Colonic mucosa (tissue), 4 donors: ENCODE measurements at regions not wholly inside any gene's neighbourhood (a gene's known extent, or its start where the extent isn't known, plus 50 kb on each side); places are given as distances from the start of the nearest gene placed in this dataset.

Source experiments
- DNase-seq: peaks from one replicate; pipeline ENCODE4 v3.0.0-alpha.2; 2020
- H3K27ac ChIP-seq: fragments of 200-600 bp; one replicate; pipeline ENCODE4 v1.8.0; 2021
- H3K27me3 ChIP-seq: fragments of 200-600 bp; one replicate; pipeline ENCODE4 v1.8.0; 2021
- H3K36me3 ChIP-seq: fragments of 200-600 bp; one replicate; pipeline ENCODE4 v1.8.0; 2021
- H3K4me1 ChIP-seq: fragments of 200-600 bp; one replicate; pipeline ENCODE4 v1.8.0; 2021; ENCODE audit warnings: mild to moderate bottlenecking
- H3K4me3 ChIP-seq: fragments of 200-600 bp; one replicate; pipeline ENCODE4 v1.8.0; 2021
- H3K9ac ChIP-seq, 2 donors: one replicate each; pipeline ENCODE4 v1.7.0; 2013; ENCODE audit warnings: control low read depth in 2 of 2, low read depth in 2 of 2, low read length in 2 of 2
- H3K9me3 ChIP-seq: fragments of 200-600 bp; one replicate; pipeline ENCODE4 v1.8.0; 2021
- CTCF ChIP-seq: fragments of 200-600 bp; IDR thresholded peaks from one replicate; pipeline ENCODE4 v1.8.0; 2022; ENCODE audit warnings: antibody characterized with exemption, mild to moderate bottlenecking
- intact Hi-C: fragments of 100-400 bp; cut with DNase I; formaldehyde crosslinking; loops from one replicate; pipeline ENCODE4 v1.14.1; 2022
- donor health status: healthy.
- donor health status: DM: no; HTN: no; CAD: no.
- donor health status: DM: no; HTN: no; CAD: no.

- DNase-seq: no peak
- no peaks in the 10 kb centered on the region for H3K36me3 ChIP-seq
- TF ChIP-seq CTCF: no peak
- no peak overlapping the region for H3K9ac ChIP-seq
- H3K9me3 ChIP-seq: no peaks in the 10 kb centered on the region
- no peak overlapping the region for H3K27ac ChIP-seq
- no peaks in the 10 kb centered on the region for H3K27me3 ChIP-seq
- no peak overlapping the region for H3K4me3 ChIP-seq
- no peaks in the 10 kb centered on the region for H3K4me1 ChIP-seq
- intact Hi-C loops: no loop called here
These were observed 80.0 kb upstream of the STK32A start for GRCh38 chr5:147154809-147155208.

DNA sequence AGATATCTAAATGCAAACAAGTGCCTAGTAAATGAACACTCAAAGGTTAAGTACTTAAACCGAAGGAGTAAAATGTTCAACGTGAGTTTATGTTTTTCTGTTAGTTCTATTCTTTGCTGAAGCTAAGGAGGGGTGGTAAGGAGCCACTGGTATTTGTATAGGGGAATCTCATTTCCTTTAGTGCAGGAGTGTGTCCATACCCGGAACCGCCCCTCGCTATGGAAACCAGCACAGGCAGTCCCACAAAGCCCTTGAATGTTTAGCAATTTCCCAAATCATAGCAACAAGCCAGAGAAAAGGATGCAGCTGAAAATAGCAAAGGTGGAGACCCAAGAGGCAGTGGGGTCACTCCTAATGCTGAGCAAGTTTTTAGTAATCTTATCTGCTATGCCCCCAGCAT lies 78.8 kb upstream of the STK32A start:
- intact Hi-C loops: no loop called here
- H3K4me1 ChIP-seq: no peaks in the 10 kb centered on the region
- H3K9ac ChIP-seq: no peak overlapping the region

DNA sequence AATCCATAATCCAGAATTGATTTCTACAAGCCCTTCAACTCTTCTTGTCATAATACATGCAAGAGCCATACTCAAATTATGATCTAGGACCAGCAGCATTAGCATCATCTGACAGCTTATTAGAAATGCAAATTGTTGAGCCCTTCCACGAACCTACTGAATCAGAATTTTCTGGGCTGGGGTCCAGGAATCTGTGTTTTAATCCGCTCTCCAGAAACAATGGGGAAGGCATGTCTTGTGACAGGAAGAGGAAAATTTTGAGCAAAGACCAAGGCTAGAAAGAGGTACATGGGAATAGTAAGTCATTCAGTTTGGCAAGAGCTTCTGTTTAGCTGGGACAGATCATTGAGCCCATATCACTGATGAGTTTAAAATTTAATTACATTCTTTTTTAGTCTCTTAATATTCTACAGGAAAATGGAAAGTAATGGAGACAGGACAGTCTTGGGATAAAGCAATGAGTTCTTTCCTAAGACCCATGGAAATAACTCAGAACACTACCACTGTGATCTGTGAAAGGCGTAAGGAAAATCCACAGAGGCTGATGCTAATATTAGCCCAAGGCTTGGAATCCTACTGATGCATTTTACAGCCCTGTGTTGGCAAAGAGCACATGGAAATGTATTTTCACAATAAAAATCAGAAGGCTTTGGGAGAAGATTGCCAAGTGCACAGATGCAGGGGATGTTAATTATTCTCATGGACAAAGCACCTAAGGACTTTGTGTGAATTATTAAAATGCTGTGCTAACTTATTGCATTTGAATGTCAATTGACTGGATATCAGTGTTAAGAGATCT lies 73.7 kb upstream of the STK32A start:
- Histone ChIP-seq H3K4me1 (no peaks in the 10 kb centered on the region), H3K27ac (no peak overlapping the region)
- TF ChIP-seq CTCF: no peak

More for the DNA sequence above, 78.8 kb upstream of the STK32A start:
- TF ChIP-seq CTCF: no peak
- H3K36me3 ChIP-seq: no peaks in the 10 kb centered on the region
- H3K9me3 ChIP-seq: no peaks in the 10 kb centered on the region
- no peak overlapping the region for H3K27ac ChIP-seq
- H3K4me3 ChIP-seq: no peak overlapping the region
- DNase-seq: no peak
- H3K27me3 ChIP-seq: no peaks in the 10 kb centered on the region

DNA sequence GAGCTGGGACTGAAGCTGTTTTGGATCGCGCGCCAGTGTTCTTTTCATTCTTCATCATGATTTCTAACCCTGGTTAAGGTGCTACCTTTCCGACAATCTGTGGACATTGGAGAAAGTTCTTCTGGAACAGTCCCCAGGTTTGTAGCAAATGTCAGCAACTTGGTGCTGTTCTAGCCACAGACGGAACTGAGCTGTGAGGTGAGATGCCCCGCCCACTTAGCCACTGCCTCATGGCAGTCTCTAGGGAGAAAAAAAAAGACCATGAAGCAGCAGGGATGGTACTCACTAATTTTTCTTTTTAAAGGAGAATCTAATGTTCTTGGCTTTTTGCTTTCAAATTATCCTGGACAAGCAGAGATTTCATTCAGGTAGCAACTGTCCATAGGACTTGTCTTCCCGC lies 72.1 kb upstream of the STK32A start:
- intact Hi-C loops: no loop called here

More for the DNA sequence above, 73.7 kb upstream of the STK32A start:
- Histone ChIP-seq H3K9ac (no peak overlapping the region), H3K36me3 (no peaks in the 10 kb centered on the region), H3K27me3 (no peaks in the 10 kb centered on the region), H3K4me3 (no peak overlapping the region), H3K9me3 (no peaks in the 10 kb centered on the region)
- no peak for DNase-seq
- intact Hi-C loops: no loop called here

DNA sequence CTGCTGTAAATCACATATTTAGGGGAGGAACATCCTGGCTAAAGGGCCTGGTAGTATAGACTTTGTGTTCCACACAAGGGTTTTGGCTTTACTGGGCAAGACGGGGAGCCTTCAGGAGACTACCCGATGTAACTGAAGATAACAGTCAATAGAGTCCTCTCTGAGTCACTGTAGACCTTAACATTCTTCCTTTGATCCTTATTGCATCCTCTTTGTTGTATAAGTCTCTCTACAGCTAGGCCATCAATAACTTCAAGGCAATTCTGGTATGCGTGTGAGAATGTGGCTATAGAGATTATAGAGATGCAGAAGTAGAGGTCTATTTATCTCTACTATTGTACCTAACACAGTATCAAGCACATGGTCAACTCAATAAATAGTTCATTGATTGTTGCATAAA lies 67.3 kb upstream of the STK32A start:
- intact Hi-C loops: no loop called here
- H3K4me1 ChIP-seq: no peaks in the 10 kb centered on the region
- no peaks in the 10 kb centered on the region for H3K36me3 ChIP-seq
- H3K9me3 ChIP-seq: no peaks in the 10 kb centered on the region
- H3K4me3 ChIP-seq: no peak overlapping the region
- no peaks in the 10 kb centered on the region for H3K27me3 ChIP-seq
- DNase-seq: no peak
- H3K9ac ChIP-seq: no peak overlapping the region
- TF ChIP-seq CTCF: no peak
- no peak overlapping the region for H3K27ac ChIP-seq

More for the DNA sequence above, 72.1 kb upstream of the STK32A start:
- Histone ChIP-seq H3K9ac (no peak overlapping the region), H3K4me3 (no peak overlapping the region), H3K9me3 (no peaks in the 10 kb centered on the region), H3K36me3 (no peaks in the 10 kb centered on the region), H3K4me1 (no peaks in the 10 kb centered on the region), H3K27ac (no peak overlapping the region), H3K27me3 (no peaks in the 10 kb centered on the region)
- TF ChIP-seq CTCF: no peak
- DNase-seq: no peak
